Muscle of leg (tissue), 3 donors: ENCODE measurements at regions not wholly inside any gene's neighbourhood (a gene's known extent, or its start where the extent isn't known, plus 50 kb on each side); places are given as distances from the start of the nearest gene placed in this dataset.
A peak's percentile ranks its signal among the peaks of the same experiment; 100 is the strongest.

Experiments used
- DNase-seq: peaks from one replicate; pipeline ENCODE4 v3.0.0; 2013
- H3K27ac ChIP-seq: one replicate; pipeline ENCODE4 v1.5.1; 2013; ENCODE audit warnings: mild to moderate bottlenecking, low read length, control low read depth
- H3K27me3 ChIP-seq: one replicate; pipeline ENCODE4 v1.6.1; 2013; ENCODE audit warnings: low read length; ENCODE audit not compliant: control insufficient read depth, insufficient read depth
- H3K36me3 ChIP-seq: one replicate; pipeline ENCODE4 v1.6.1; 2013; ENCODE audit warnings: low read length; ENCODE audit not compliant: control insufficient read depth, insufficient read depth
- H3K4me1 ChIP-seq: one replicate; pipeline ENCODE4 v1.6.1; 2013; ENCODE audit warnings: low read length; ENCODE audit not compliant: control insufficient read depth, insufficient read depth
- H3K4me3 ChIP-seq: one replicate; pipeline ENCODE4 v1.5.1; 2013; ENCODE audit warnings: low read length, control low read depth
- H3K9me3 ChIP-seq: replicated peaks from 2 replicates; pipeline ENCODE4 v1.6.1; 2013; ENCODE audit warnings: low read depth, low read length; ENCODE audit not compliant: control insufficient read depth
- WGBS: methylation state at CpG from one replicate; pipeline ENCODE4 v1.1.5; 2013; ENCODE audit warnings: missing lambda C conversion rate; ENCODE audit not compliant: insufficient coverage; 5-methylcytosine and 5-hydroxymethylcytosine counted together

GRCh38 chr13:53310786-53311185 lies 282.2 kb downstream of the OLFM4 start:
- Histone ChIP-seq H3K36me3 (no peaks in the 10 kb centered on the region), H3K9me3 (no peaks in the 10 kb centered on the region), H3K4me3 (no peak overlapping the region), H3K27me3 (no peaks in the 10 kb centered on the region), H3K27ac (no peak overlapping the region), H3K4me1 (no peaks in the 10 kb centered on the region)
- DNase-seq, result no peak
- 65% methylated on average over 4 of the region's 4 CpGs for WGBS

DNA sequence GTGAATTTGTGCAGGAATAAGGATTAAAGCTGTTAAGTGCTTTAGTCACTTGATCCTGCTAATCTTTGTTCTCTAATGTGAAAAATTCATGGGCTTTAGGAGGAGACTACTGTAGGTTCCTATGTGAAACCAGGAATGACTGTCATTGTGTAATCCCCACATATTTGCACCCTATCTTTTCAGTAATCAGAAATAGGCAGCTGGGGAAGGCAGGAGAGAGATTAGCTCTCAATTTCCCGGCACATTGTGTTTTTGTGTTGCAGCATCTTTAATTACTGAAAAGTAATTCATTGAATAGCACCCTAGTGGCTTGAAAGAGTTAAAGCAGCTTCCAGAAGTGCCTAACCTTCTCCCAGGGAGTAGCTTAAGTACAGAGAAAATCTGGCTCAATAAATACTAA lies 282.9 kb downstream of the OLFM4 start:
- H3K27ac ChIP-seq, result no peak overlapping the region
- no peak overlapping the region for H3K4me3 ChIP-seq
- no peaks in the 10 kb centered on the region for H3K27me3 ChIP-seq
- no peaks in the 10 kb centered on the region for H3K9me3 ChIP-seq
- H3K4me1 ChIP-seq, result no peaks in the 10 kb centered on the region
- no peaks in the 10 kb centered on the region for H3K36me3 ChIP-seq
- WGBS, result no CpG with 5 or more reads among the region's 1 CpG
- DNase-seq, result no peak

GRCh38 chr13:53321296-53321801 lies 292.7 kb downstream of the OLFM4 start:
- WGBS, result 73% methylated on average over 1 of the region's 2 CpGs
- H3K36me3 ChIP-seq, result no peaks in the 10 kb centered on the region
- no peaks in the 10 kb centered on the region for H3K27me3 ChIP-seq
- no peak overlapping the region for H3K27ac ChIP-seq
- H3K9me3 ChIP-seq, result no peaks in the 10 kb centered on the region
- DNase-seq, result no peak
- no peak overlapping the region for H3K4me3 ChIP-seq
- no peaks in the 10 kb centered on the region for H3K4me1 ChIP-seq

DNA sequence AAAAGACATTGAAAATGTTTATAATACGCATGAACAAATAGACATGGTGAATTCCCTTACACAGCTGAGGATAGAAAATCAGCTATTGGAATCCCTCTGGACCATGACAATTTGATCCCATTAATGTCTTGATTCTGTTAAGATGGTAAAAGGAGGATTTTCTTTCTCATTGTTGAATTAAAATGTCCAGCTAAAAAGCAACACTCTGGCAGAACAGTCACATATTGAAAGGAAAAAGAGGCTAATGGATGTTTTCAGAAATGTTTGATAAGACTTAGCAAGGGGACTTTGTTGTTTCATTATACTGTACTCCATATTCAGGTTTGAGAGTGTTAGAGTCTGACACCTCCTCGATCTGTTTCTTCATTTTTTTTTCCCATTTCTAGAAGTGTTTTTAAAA lies 296.0 kb downstream of the OLFM4 start:
- no CpG with 5 or more reads among the region's 2 CpGs for WGBS
- no peak overlapping the region for H3K4me3 ChIP-seq
- H3K36me3 ChIP-seq, result no peaks in the 10 kb centered on the region
- no peaks in the 10 kb centered on the region for H3K9me3 ChIP-seq
- DNase-seq, result no peak
- H3K27ac ChIP-seq, result no peak overlapping the region
- no peaks in the 10 kb centered on the region for H3K27me3 ChIP-seq
- H3K4me1 ChIP-seq, result no peaks in the 10 kb centered on the region

GRCh38 chr13:53326716-53327115 lies 298.1 kb downstream of the OLFM4 start:
- Histone ChIP-seq H3K9me3 (no peaks in the 10 kb centered on the region), H3K36me3 (no peaks in the 10 kb centered on the region), H3K27ac (no peak overlapping the region), H3K4me1 (no peaks in the 10 kb centered on the region), H3K4me3 (no peak overlapping the region), H3K27me3 (no peaks in the 10 kb centered on the region)
- WGBS, result no CpG with 5 or more reads among the region's 1 CpG
- DNase-seq, result no peak

DNA sequence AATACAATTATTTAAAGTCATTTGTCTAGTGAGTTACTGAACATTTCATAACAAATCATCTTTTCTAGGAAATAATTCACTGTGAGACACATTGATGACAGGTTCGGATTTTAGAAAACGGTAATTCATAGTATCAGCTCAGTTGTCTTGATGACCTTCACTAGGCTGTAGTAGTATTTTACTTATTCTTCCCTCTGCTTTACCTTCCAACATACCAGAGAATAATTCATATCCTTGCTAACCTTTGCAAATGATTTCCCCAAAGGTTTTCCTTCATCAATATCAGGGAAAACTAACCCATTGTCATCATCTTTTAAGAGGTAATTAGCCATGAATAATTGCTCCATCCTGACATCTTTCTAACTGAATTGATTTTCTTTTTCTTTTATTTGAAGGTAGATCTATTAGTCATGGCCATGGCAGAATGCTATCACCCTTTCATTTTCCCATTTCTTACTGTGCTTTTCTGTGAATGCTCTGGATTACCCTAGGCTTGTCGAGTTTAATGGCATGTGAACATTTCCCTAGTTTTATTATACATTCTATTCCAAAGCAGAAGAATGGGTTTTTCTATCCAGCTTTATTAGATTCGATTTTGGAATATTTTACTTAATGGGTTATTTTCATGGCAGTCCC lies 299.2 kb downstream of the OLFM4 start:
- Histone ChIP-seq H3K4me1 (no peaks in the 10 kb centered on the region), H3K27ac (no peak overlapping the region), H3K27me3 (no peaks in the 10 kb centered on the region), H3K4me3 (no peak overlapping the region), H3K9me3 (no peaks in the 10 kb centered on the region), H3K36me3 (no peaks in the 10 kb centered on the region)
- WGBS, result no CpG with 5 or more reads among the region's 4 CpGs
- no peak for DNase-seq

GRCh38 chr13:53336441-53337160 lies 308.0 kb downstream of the OLFM4 start:
- WGBS, result 35% methylated on average over 2 of the region's 4 CpGs
- H3K4me1 ChIP-seq, result no peaks in the 10 kb centered on the region
- no peaks in the 10 kb centered on the region for H3K27me3 ChIP-seq
- DNase-seq, result peak; percentile 9
- H3K9me3 ChIP-seq, result no peaks in the 10 kb centered on the region
- no peaks in the 10 kb centered on the region for H3K36me3 ChIP-seq
- H3K27ac ChIP-seq, result no peak overlapping the region
- H3K4me3 ChIP-seq, result no peak overlapping the region

DNA sequence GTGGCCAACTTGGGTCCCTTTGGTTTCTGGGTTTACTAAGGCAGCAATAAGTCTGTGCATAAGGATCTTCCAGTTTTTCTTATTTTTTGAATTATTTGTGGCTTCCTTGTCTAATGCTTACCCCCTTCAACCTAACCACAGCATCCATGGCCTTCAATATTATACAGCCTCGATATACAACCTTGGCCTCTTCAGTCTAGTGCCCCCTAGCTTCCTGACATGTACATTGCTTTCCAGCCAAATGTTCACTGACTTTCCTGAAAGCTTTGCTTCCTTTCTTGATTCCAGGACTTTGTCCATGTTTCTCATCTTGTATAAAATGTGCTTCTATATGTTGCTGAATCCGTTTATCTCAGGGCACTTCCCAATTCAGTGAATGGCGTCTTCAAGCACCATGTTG lies 310.1 kb downstream of the OLFM4 start:
- DNase-seq, result no peak
- H3K9me3 ChIP-seq, result no peaks in the 10 kb centered on the region
- H3K36me3 ChIP-seq, result no peaks in the 10 kb centered on the region
- H3K27ac ChIP-seq, result no peak overlapping the region
- H3K27me3 ChIP-seq, result no peaks in the 10 kb centered on the region
- WGBS, result 90% methylated on average over 2 of the region's 3 CpGs
- H3K4me1 ChIP-seq, result no peaks in the 10 kb centered on the region
- H3K4me3 ChIP-seq, result no peak overlapping the region

- H3K36me3 ChIP-seq, result no peaks in the 10 kb centered on the region
- H3K27me3 ChIP-seq, result no peaks in the 10 kb centered on the region
- H3K27ac ChIP-seq, result no peak overlapping the region
- no peaks in the 10 kb centered on the region for H3K4me1 ChIP-seq
- WGBS, result no CpG with 5 or more reads among the region's 1 CpG
- no peak overlapping the region for H3K4me3 ChIP-seq
- no peaks in the 10 kb centered on the region for H3K9me3 ChIP-seq
- DNase-seq, result no peak
Measured at GRCh38 chr13:53340505-53341143, 312.0 kb downstream of the OLFM4 start.

- no peaks in the 10 kb centered on the region for H3K27me3 ChIP-seq
- WGBS, result 67% methylated on average over 2 of the region's 3 CpGs
- H3K4me1 ChIP-seq, result no peaks in the 10 kb centered on the region
- no peaks in the 10 kb centered on the region for H3K36me3 ChIP-seq
- H3K9me3 ChIP-seq, result no peaks in the 10 kb centered on the region
- no peak overlapping the region for H3K4me3 ChIP-seq
- no peak overlapping the region for H3K27ac ChIP-seq
- no peak for DNase-seq
Measured at GRCh38 chr13:53341144-53341510, 312.5 kb downstream of the OLFM4 start.
